ENCODE measurements at regions not wholly inside any gene's neighbourhood (a gene's known extent, or its start where the extent isn't known, plus 50 kb on each side); places are given as distances from the start of the nearest gene placed in this dataset.
"Not testable (repeated sequence)": the region's sequence is repeated elsewhere in the genome, so short reads cannot be mapped to it uniquely, and the experiment has no call there.

DNA sequence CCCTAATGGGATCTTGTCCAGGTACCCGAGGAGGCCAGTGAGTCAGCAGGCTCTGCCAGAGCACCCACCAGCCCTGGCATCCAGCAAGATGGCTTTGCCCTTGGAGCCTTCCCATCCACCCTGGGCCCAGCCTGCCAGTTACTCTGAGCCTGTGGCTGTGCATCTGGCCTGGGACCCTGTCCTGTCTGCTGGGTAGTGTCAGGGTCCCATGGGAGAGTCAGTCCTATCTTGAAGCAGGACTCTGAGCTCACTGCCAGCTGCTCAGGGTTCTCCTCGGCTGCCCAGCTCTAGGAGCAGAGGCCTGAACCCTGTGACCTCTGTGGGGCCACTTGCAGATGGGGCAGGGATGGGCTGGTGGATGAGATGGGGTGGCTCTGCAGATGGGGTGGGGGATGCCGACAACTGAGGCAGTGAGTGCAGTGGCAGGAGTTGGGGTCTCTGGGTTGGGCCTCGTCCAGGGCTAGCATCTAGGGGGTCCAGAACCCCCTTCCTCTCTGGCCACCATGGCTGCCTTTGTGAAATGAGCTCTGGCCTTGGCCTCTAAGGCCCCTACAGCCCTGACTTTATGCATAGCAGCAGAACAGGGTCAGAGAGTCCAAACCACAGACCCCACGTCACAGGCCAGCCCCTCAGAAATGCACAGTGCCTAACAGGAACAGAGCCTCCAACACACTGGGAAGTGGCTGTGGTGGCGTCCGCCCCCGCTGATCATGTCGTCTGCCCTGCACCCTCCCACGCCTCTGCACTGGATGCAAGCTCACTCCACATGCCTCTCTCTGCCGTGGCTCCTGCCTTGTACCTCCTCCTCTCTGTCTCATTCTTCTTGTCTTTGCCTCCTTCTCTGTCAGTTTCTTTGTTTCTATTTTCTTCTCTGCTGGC, 88.1 kb upstream of the RET start:
- no peak for DNase-seq

DNA sequence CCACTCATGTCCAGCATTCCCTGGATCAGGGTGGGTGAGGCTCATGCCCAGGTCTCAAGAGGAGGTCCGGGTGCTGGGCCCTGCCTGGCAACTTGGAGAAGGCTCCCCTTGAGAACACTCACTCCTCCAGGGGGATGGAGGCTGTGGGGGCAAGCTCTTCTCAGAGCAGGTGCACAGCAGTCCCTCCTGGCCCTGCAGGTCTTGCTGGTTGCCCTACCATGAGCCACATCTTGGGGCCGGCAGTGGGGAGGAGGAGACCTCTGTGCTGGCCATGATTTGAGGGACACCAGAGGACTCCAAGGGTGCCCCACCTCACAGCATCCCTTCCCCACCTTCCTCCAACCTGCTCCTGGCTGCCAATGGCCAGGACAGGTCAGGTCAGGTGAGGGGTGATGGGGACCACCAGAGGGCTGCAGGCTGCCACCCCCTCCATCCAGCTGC, 87.4 kb upstream of the RET start:
- DNase-seq: no peak

GRCh38 chr10:42990016-42990720, 86.7 kb upstream of the RET start:
- DNase-seq: no peak

- no peak for DNase-seq
Measured at GRCh38 chr10:42990721-42991441, 86.0 kb upstream of the RET start.

DNA sequence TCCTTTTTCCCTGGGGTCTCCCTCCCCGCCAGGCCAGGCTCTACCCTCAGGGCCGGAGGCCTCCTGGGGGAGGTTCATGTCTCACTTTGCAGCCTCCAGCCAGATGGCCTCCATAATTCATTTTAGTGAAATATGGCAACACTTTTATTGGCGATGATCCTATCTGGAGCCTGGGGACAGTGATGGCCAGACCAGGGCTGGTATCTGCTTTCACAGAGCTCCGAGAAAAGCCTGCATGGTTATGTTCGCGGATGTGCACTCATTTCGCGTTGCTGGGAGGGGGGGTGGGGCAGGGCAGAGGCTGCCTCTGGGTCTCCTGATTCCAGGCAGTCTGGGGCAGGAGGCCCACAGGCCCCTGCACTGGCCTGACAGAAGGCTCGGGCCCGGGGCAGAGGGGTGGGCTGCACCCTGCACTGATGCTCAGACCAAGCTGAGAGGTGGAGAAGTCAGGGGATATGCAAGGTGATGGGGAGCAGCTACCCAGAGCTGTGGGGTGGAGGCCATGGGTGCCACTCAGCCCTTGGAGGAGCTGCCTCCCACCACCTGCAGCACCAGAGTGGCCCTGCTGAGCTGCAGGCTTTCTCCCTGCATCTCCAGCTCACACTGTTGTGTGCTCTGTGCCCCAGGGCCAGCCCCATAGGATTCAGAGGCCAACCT, 85.3 kb upstream of the RET start:
- DNase-seq: no peak

GRCh38 chr10:42992156-42992956, 84.5 kb upstream of the RET start:
- no peak for DNase-seq

- no peak for DNase-seq
Measured at GRCh38 chr10:42992957-42993390, 83.9 kb upstream of the RET start.

GRCh38 chr10:42994909-42995308, 82.0 kb upstream of the RET start:
- DNase-seq: not testable (repeated sequence)

DNA sequence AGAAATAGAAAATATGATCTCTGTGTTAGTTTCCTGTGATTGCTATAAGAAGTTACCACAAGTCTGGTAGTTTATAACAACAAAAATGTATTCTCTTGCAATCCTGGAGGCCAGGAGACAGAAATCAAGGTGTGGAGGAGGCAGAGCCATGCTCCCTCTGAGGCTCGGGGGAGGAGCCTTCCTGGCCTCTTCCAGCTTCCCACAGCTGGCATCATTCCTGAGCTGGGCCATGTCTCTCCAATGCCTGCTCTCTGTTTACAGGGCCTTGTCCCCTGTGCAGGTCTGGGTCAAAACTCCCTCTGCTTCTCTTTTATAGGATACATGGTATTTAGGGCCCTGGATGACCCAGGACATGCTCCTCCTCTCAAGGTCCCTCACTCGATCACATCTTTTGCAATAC, 81.3 kb upstream of the RET start:
- no peak for DNase-seq

GRCh38 chr10:42996588-42996987, 80.3 kb upstream of the RET start:
- DNase-seq: no peak

GRCh38 chr10:42997151-42997848, 79.6 kb upstream of the RET start:
- no peak for DNase-seq

- no peak for DNase-seq
Measured at GRCh38 chr10:42997849-42998165, 79.1 kb upstream of the RET start.

DNA sequence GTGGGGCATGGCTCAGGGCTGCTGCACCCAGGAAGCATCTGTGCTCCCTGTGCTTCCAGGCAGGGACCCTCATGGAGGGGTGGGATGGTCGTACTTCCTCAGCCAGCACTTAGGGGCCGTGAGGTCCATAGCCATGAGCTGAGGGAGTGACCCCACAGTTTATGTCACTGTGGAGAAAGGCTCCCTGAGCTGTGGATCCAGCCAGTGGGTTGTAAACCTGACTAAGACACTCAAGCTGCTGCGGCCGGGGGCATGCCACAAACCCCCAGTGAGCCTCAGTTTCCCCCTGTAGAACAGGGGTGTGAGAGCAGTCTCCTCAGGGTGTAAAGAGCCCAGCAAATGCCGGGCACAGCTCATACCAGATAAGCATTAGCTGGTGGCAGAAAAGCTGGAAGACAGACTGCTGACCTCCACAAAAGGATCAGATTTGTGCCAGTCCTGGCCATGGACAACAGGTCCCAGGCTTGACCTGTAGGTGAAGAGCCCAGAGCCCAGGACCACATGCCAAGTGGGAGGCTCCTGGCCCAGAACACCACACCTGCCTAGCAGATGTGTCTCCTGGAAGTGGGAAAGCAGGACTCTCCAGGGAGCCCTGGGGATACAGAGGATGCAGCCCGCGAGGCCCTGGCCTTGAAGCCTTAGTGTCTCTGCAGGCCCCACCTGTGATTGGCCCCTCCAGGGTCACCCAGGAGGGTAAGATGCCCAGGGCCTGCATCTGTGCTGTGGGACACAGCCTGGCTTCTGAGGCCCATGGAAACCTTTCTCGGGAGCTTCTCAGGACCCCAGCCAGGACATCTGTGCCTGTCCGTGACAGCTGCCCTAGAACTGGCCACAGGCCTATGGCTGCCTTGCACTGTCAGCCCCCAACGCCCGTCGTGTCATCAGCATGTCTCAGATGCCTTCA, 78.1 kb upstream of the RET start:
- no peak for DNase-seq

GRCh38 chr10:42999385-43000020, 77.4 kb upstream of the RET start:
- DNase-seq: no peak

DNA sequence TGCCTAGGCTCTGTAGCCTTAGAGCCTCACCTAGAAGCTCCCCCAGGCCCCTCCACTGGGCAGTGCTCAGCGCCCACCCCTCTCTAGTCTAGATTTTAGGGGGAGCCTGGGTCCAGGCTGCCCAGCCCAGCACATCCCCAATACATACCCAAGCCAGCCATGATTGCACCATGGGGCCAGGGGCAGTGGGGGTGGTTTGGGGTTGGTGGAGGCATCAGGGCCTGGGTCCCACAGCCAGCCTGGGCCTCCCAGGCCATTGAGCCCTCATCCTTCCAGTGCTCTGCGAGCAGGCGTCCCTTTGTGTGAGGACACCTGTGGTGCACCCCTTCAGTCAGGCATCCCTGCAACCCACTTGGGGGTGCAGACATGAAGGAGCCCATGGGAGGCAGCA, 76.9 kb upstream of the RET start:
- DNase-seq: no peak

- no peak for DNase-seq
Measured at GRCh38 chr10:43000651-43001426, 76.0 kb upstream of the RET start.

GRCh38 chr10:43001427-43001795, 75.5 kb upstream of the RET start:
- DNase-seq: no peak

- DNase-seq: no peak
Measured at GRCh38 chr10:43002596-43002995, 74.3 kb upstream of the RET start.

DNA sequence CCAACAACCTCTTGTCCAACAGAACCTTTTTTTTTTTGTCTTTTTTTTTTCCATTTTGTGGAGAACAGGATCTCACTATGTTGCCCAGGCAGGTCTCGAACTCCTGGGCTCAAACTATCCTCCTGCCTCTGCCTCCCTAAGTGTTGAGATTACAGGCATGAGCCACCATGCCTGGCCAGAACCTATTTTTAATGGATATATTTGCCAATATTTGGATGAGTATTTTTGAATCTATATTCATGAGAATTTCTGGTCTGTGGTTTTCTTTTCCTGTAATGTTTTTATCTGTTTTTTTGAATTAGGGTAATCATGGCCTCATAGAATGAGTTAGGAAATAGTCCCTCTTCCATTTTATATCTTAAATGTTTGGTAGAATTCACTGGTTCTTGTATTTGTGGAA, 70.4 kb upstream of the RET start:
- DNase-seq: no peak
